Osteoblast (primary cell): ENCODE measurements at regions not wholly inside any gene's neighbourhood (a gene's known extent, or its start where the extent isn't known, plus 50 kb on each side); places are given as distances from the start of the nearest gene placed in this dataset.
A peak's percentile ranks its signal among the peaks of the same experiment; 100 is the strongest.

Source experiments
- DNase-seq: peaks from one replicate; pipeline ENCODE4 v3.0.0; 2011; ENCODE audit warnings: low spot score, mixed read lengths; ENCODE audit not compliant: insufficient read length; ENCODE audit errors: missing footprints
- H2AFZ ChIP-seq: 2 replicates; pipeline ENCODE4 v1.6.0; 2011; ENCODE audit warnings: mild to moderate bottlenecking, low read length
- H3K27ac ChIP-seq: 2 replicates; pipeline ENCODE4 v1.5.1; 2011; ENCODE audit warnings: mild to moderate bottlenecking, low read depth, low read length, moderate library complexity
- H3K27me3 ChIP-seq: 2 replicates; pipeline ENCODE4 v1.6.0; 2012; ENCODE audit warnings: mild to moderate bottlenecking, control low read depth, inconsistent platforms, low read length, moderate library complexity; ENCODE audit not compliant: insufficient read depth
- H3K36me3 ChIP-seq: 2 replicates; pipeline ENCODE4 v1.5.1; 2011; ENCODE audit warnings: mild to moderate bottlenecking, low read length, control low read depth, moderate library complexity; ENCODE audit not compliant: insufficient read depth
- H3K4me1 ChIP-seq: 2 replicates; pipeline ENCODE4 v1.5.1; 2011; ENCODE audit warnings: mild to moderate bottlenecking, low read length, control low read depth, moderate library complexity; ENCODE audit not compliant: insufficient read depth
- H3K4me2 ChIP-seq: 2 replicates; pipeline ENCODE4 v1.6.0; 2011; ENCODE audit warnings: mild to moderate bottlenecking, low read length; ENCODE audit not compliant: insufficient read depth
- H3K4me3 ChIP-seq: fragments of 200-600 bp; sonication (generic); 3 replicates; pipeline ENCODE4 v1.5.1; 2012; ENCODE audit warnings: mild to moderate bottlenecking, low read length, inconsistent platforms; ENCODE audit not compliant: insufficient read depth
- H3K79me2 ChIP-seq: 2 replicates; pipeline ENCODE4 v1.6.0; 2012; ENCODE audit warnings: mild to moderate bottlenecking, low read length, control low read depth, inconsistent platforms; ENCODE audit not compliant: insufficient read depth
- H3K9me3 ChIP-seq: 2 replicates; pipeline ENCODE4 v1.5.1; 2011; ENCODE audit warnings: low read depth, low read length, control low read depth
- H4K20me1 ChIP-seq: 2 replicates; pipeline ENCODE4 v1.6.0; 2012; ENCODE audit warnings: mild to moderate bottlenecking, low read length, control low read depth; ENCODE audit not compliant: insufficient read depth
- CTCF ChIP-seq: IDR thresholded peaks from 2 replicates; pipeline ENCODE4 v1.5.1; 2011; ENCODE audit warnings: mild to moderate bottlenecking, low read depth, low read length, moderate library complexity; ENCODE audit errors: extremely low read depth

- peak; percentile 49 for DNase-seq
- no peak overlapping the region for H2AFZ ChIP-seq
- TF ChIP-seq CTCF, result no peak
- H3K79me2 ChIP-seq, result no peaks in the 10 kb centered on the region
- peak overlapping the region; percentile 34 for H3K4me2 ChIP-seq
- no peaks in the 10 kb centered on the region for H4K20me1 ChIP-seq
- no peaks in the 10 kb centered on the region for H3K36me3 ChIP-seq
- H3K4me1 ChIP-seq, result peaks cover 43% of the 10 kb centered on the region
- H3K9me3 ChIP-seq, result no peaks in the 10 kb centered on the region
- H3K27ac ChIP-seq, result peak overlapping the region; percentile 86
- H3K27me3 ChIP-seq, result no peaks in the 10 kb centered on the region
- no peak overlapping the region for H3K4me3 ChIP-seq
Observed at GRCh38 chr5:54760182-54760935, 225.0 kb downstream of the ESM1 start.

- no peaks in the 10 kb centered on the region for H3K9me3 ChIP-seq
- peaks cover 47% of the 10 kb centered on the region for H3K4me1 ChIP-seq
- no peaks in the 10 kb centered on the region for H3K79me2 ChIP-seq
- no peaks in the 10 kb centered on the region for H3K36me3 ChIP-seq
- no peak for TF ChIP-seq CTCF
- H3K27me3 ChIP-seq, result no peaks in the 10 kb centered on the region
- no peak overlapping the region for H3K4me2 ChIP-seq
- no peaks in the 10 kb centered on the region for H4K20me1 ChIP-seq
- peak overlapping the region; percentile 66 for H3K27ac ChIP-seq
- no peak for DNase-seq
- no peak overlapping the region for H3K4me3 ChIP-seq
- H2AFZ ChIP-seq, result no peak overlapping the region
Observed at GRCh38 chr5:54758038-54758437, 227.4 kb downstream of the ESM1 start.

GRCh38 chr5:54757541-54757940, 227.9 kb downstream of the ESM1 start:
- H3K4me1 ChIP-seq, result peaks cover 51% of the 10 kb centered on the region
- H3K27ac ChIP-seq, result peak overlapping the region; percentile 66
- no peaks in the 10 kb centered on the region for H3K36me3 ChIP-seq
- no peak for DNase-seq
- H2AFZ ChIP-seq, result no peak overlapping the region
- H3K27me3 ChIP-seq, result no peaks in the 10 kb centered on the region
- H3K4me3 ChIP-seq, result no peak overlapping the region
- H3K4me2 ChIP-seq, result no peak overlapping the region
- no peak for TF ChIP-seq CTCF
- H3K79me2 ChIP-seq, result no peaks in the 10 kb centered on the region
- H4K20me1 ChIP-seq, result no peaks in the 10 kb centered on the region
- no peaks in the 10 kb centered on the region for H3K9me3 ChIP-seq

- H3K79me2 ChIP-seq, result no peaks in the 10 kb centered on the region
- no peaks in the 10 kb centered on the region for H3K9me3 ChIP-seq
- H3K4me3 ChIP-seq, result no peak overlapping the region
- DNase-seq, result no peak
- peaks cover 46% of the 10 kb centered on the region for H3K4me1 ChIP-seq
- TF ChIP-seq CTCF, result no peak
- H3K27me3 ChIP-seq, result no peaks in the 10 kb centered on the region
- peak overlapping the region; percentile 66 for H3K27ac ChIP-seq
- H4K20me1 ChIP-seq, result no peaks in the 10 kb centered on the region
- no peak overlapping the region for H3K4me2 ChIP-seq
- H2AFZ ChIP-seq, result no peak overlapping the region
- H3K36me3 ChIP-seq, result no peaks in the 10 kb centered on the region
Observed at GRCh38 chr5:54756796-54757402, 228.5 kb downstream of the ESM1 start.
